Upper lobe of left lung (tissue), 6 donors: ENCODE measurements at regions not wholly inside any gene's neighbourhood (a gene's known extent, or its start where the extent isn't known, plus 50 kb on each side); places are given as distances from the start of the nearest gene placed in this dataset.

Experiments
- ATAC-seq, 2 donors: fragments of 200-7000 bp; cut with Tn5 transposase; one replicate each; pipeline ENCODE4 v1.9.1; 2022; ENCODE audit warnings: mild to moderate bottlenecking in 2 of 2, moderate library complexity in 2 of 2; ENCODE audit not compliant: low FRiP score in 2 of 2
- DNase-seq, 2 donors: peaks; one replicate each; pipeline ENCODE4 v3.0.0-alpha.2; 2019 to 2020
- H3K27ac ChIP-seq, 4 donors: fragments of 200-600 bp; sonication (generic); one replicate each; pipeline ENCODE4 v1.5.1; 2016 to 2019
- H3K27me3 ChIP-seq, 4 donors: fragments of 200-600 bp; sonication (generic); one replicate each; pipeline ENCODE4 v1.5.1; 2017 to 2019
- H3K36me3 ChIP-seq, 4 donors: fragments of 200-600 bp; sonication (generic); one replicate each; pipeline ENCODE4 v1.5.1; 2016 to 2019
- H3K4me1 ChIP-seq, 4 donors: fragments of 200-600 bp; sonication (generic); one replicate each; pipeline ENCODE4 v1.5.1; 2018 to 2019
- H3K4me3 ChIP-seq, 4 donors: fragments of 200-600 bp; sonication (generic); one replicate each; pipeline ENCODE4 v1.5.1; 2017 to 2019; ENCODE audit warnings: mild to moderate bottlenecking in 2 of 4, moderate library complexity in 1 of 4
- H3K9me3 ChIP-seq, 4 donors: fragments of 200-600 bp; sonication (generic); one replicate each; pipeline ENCODE4 v1.5.1; 2018 to 2019
- CTCF ChIP-seq, 6 experiments: fragments of 450-650 bp in 4 of 6; fragments of 200-600 bp in 2 of 6; sonication (generic) in 2 of 6; IDR thresholded peaks; one replicate each; pipeline ENCODE4 v1.5.1; 2016 to 2019; ENCODE audit warnings: antibody characterized with exemption in 6 of 6
- EP300 ChIP-seq, 4 donors: sonication (generic); formaldehyde crosslinking; IDR thresholded peaks; one replicate each; pipeline ENCODE4 v1.5.1; 2017; ENCODE audit warnings: antibody characterized with exemption in 4 of 4, control low read depth in 2 of 4
- POLR2A ChIP-seq, 4 donors: fragments of 450-650 bp; IDR thresholded peaks; one replicate each; pipeline ENCODE4 v1.5.1; 2016 to 2017; ENCODE audit warnings: antibody characterized with exemption in 4 of 4, mild to moderate bottlenecking in 2 of 4
- POLR2AphosphoS5 ChIP-seq, 2 donors: sonication (generic); formaldehyde crosslinking; IDR thresholded peaks; one replicate each; pipeline ENCODE4 v1.5.1; 2017; ENCODE audit warnings: antibody characterized with exemption in 2 of 2
- WGBS, 2 donors: methylation state at CpG; one replicate each; pipeline ENCODE4 v1.1.5; 2017 to 2018; 5-methylcytosine and 5-hydroxymethylcytosine counted together
- donor health status: DM: no; HTN: no; CAD: no; lungs with moderate emphysema.
- donor health status: DM: no; HTN: yes; CAD: no; lungs with severe emphysema.

DNA sequence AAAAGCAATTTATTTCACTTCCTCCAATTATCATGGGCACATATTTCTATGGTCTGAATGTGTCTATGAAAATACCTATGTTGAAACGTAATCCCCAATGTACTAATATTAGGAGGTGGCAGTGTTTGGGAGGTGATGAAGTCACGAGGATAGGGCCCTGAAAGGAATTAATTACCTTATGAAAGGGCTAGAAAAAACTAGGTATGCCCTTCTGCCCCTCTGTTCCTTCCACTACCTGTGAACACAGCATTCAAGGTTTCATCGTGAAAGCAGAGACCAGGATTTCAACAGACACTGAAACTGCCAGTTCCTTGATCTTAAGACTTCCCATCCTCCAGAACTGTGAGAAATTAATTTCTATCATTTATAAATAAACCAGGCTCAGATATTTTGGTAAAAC lies 1037.1 kb upstream of the C9orf72 start:
- DNase-seq, result no peak
- 42 to 50% methylated on average over 3 of the region's 3 CpGs for WGBS, 2 donors
- no peak for ATAC-seq
- Histone ChIP-seq H3K36me3 (no peaks in the 10 kb centered on the region), H3K4me1 (no peaks in the 10 kb centered on the region), H3K9me3 (no peaks in the 10 kb centered on the region), H3K4me3 (no peak overlapping the region), H3K27ac (no peak overlapping the region), H3K27me3 (no peaks in the 10 kb centered on the region)
- TF ChIP-seq CTCF (IDR thresholded peaks at IDR 0.05), result no peak
- TF ChIP-seq EP300 (IDR thresholded peaks at IDR 0.05), result no peak
- no peak for TF ChIP-seq POLR2AphosphoS5 (IDR thresholded peaks at IDR 0.05)
- TF ChIP-seq POLR2A (IDR thresholded peaks at IDR 0.05), result no peak

- DNase-seq (no peak), ATAC-seq (no peak)
- Histone ChIP-seq H3K27ac (no peak overlapping the region), H3K4me1 (no peaks in the 10 kb centered on the region), H3K9me3 (no peaks in the 10 kb centered on the region), H3K27me3 (no peaks in the 10 kb centered on the region), H3K4me3 (no peak overlapping the region), H3K36me3 (no peaks in the 10 kb centered on the region)
- WGBS, 2 donors, result 38 to 45% methylated on average over 1 of the region's 1 CpG
- no peak for TF ChIP-seq EP300 (IDR thresholded peaks at IDR 0.05)
- no peak for TF ChIP-seq POLR2A (IDR thresholded peaks at IDR 0.05)
Observed at GRCh38 chr9:28616310-28616709, 1043.0 kb upstream of the C9orf72 start.

GRCh38 chr9:28620011-28620410 lies 1046.7 kb upstream of the C9orf72 start:
- WGBS, 2 donors, result 61 to 62% methylated on average over 1 of the region's 1 CpG
- Histone ChIP-seq H3K27ac (no peak overlapping the region), H3K4me1 (no peaks in the 10 kb centered on the region), H3K27me3 (no peaks in the 10 kb centered on the region), H3K4me3 (no peak overlapping the region), H3K9me3 (peaks cover 0 to 3% (median 0%) of the 10 kb centered on the region in 4 donors), H3K36me3 (no peaks in the 10 kb centered on the region)
- no peak for ATAC-seq
- TF ChIP-seq POLR2A (IDR thresholded peaks at IDR 0.05), result no peak
- TF ChIP-seq POLR2AphosphoS5 (IDR thresholded peaks at IDR 0.05), result no peak
- no peak for TF ChIP-seq CTCF (IDR thresholded peaks at IDR 0.05)
- no peak for TF ChIP-seq EP300 (IDR thresholded peaks at IDR 0.05)
- no peak for DNase-seq

DNA sequence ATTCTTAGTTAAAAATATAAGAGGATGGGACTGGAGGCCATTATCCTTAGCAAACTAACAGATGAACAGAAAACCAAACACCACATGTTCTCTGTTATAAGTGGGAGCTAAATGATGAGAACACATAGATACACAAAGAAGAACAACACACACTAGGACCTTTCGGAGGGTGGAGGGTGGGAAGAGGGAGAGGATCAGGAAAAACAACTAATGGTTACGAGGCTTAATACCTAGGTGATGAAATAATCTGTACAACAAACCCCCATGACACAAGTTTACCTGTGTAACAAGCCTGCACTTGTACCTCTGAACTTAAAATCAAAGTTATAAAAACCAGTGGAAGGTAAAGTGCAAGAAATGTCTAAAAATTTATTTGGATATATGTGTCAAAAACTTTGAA lies 1047.4 kb upstream of the C9orf72 start:
- Histone ChIP-seq H3K27ac (no peak overlapping the region), H3K36me3 (no peaks in the 10 kb centered on the region), H3K27me3 (no peaks in the 10 kb centered on the region), H3K4me3 (no peak overlapping the region), H3K4me1 (no peaks in the 10 kb centered on the region), H3K9me3 (peaks cover 0 to 3% (median 0%) of the 10 kb centered on the region in 4 donors)
- WGBS, 2 donors, result 59 to 64% methylated on average over 2 of the region's 2 CpGs
- no peak for ATAC-seq
- no peak for DNase-seq
- TF ChIP-seq CTCF (IDR thresholded peaks at IDR 0.05) (no peak), POLR2AphosphoS5 (IDR thresholded peaks at IDR 0.05) (no peak), EP300 (IDR thresholded peaks at IDR 0.05) (no peak), POLR2A (IDR thresholded peaks at IDR 0.05) (no peak)

GRCh38 chr9:28624771-28625170 lies 1051.5 kb upstream of the C9orf72 start:
- H3K27ac ChIP-seq, result no peak overlapping the region
- no peak for ATAC-seq
- TF ChIP-seq EP300 (IDR thresholded peaks at IDR 0.05), result no peak
- TF ChIP-seq POLR2A (IDR thresholded peaks at IDR 0.05), result no peak
- TF ChIP-seq POLR2AphosphoS5 (IDR thresholded peaks at IDR 0.05), result no peak
- no peak for TF ChIP-seq CTCF (IDR thresholded peaks at IDR 0.05)
- WGBS, 2 donors, result 64 to 100% methylated on average over 1 of the region's 1 CpG
- no peaks in the 10 kb centered on the region for H3K4me1 ChIP-seq
- peaks cover 0 to 3% (median 0%) of the 10 kb centered on the region in 4 donors for H3K9me3 ChIP-seq
- H3K4me3 ChIP-seq, result no peak overlapping the region
- no peaks in the 10 kb centered on the region for H3K27me3 ChIP-seq
- no peak for DNase-seq
- no peaks in the 10 kb centered on the region for H3K36me3 ChIP-seq
